ENCODE measurements at regions not wholly inside any gene's neighbourhood (a gene's known extent, or its start where the extent isn't known, plus 50 kb on each side); places are given as distances from the start of the nearest gene placed in this dataset.
"Not testable (repeated sequence)": the region's sequence is repeated elsewhere in the genome, so short reads cannot be mapped to it uniquely, and the experiment has no call there.

GRCh38 chr13:32828711-32829110 lies 187.5 kb upstream of the KL start:
- no peak for DNase-seq (ENCODE audit: low read depth in 2 of 2)

GRCh38 chr13:32829269-32829668 lies 187.0 kb upstream of the KL start:
- DNase-seq (ENCODE audit: low read depth in 2 of 2) = no peak

GRCh38 chr13:32829676-32830335 lies 186.4 kb upstream of the KL start:
- DNase-seq (ENCODE audit: low read depth in 2 of 2) = no peak

- DNase-seq (ENCODE audit: low read depth in 2 of 2) = no peak
Observed at GRCh38 chr13:32830336-32831031, 185.7 kb upstream of the KL start.

GRCh38 chr13:32837307-32837972 lies 178.8 kb upstream of the KL start:
- no peak for DNase-seq (ENCODE audit: low read depth in 2 of 2)

GRCh38 chr13:32837973-32838927 lies 178.0 kb upstream of the KL start:
- no peak for DNase-seq (ENCODE audit: low read depth in 2 of 2)

- no peak for DNase-seq (ENCODE audit: low read depth in 2 of 2)
Observed at GRCh38 chr13:32838945-32839344, 177.3 kb upstream of the KL start.

GRCh38 chr13:32840113-32840512 lies 176.1 kb upstream of the KL start:
- DNase-seq (ENCODE audit: low read depth in 2 of 2) = no peak

- DNase-seq (ENCODE audit: low read depth in 2 of 2) = no peak
Observed at GRCh38 chr13:32840989-32841713, 175.1 kb upstream of the KL start.

GRCh38 chr13:32845952-32846950 lies 170.0 kb upstream of the KL start:
- DNase-seq (ENCODE audit: low read depth in 2 of 2) = peak in 1 of 2 donors; percentile 3

- not testable (repeated sequence) for DNase-seq (ENCODE audit: low read depth in 2 of 2)
Observed at GRCh38 chr13:32847976-32848375, 168.2 kb upstream of the KL start.

GRCh38 chr13:32849369-32849768 lies 166.9 kb upstream of the KL start:
- DNase-seq (ENCODE audit: low read depth in 2 of 2) = no peak

- DNase-seq (ENCODE audit: low read depth in 2 of 2) = no peak
Observed at GRCh38 chr13:32850316-32851052, 165.7 kb upstream of the KL start.

- no peak for DNase-seq (ENCODE audit: low read depth in 2 of 2)
Observed at GRCh38 chr13:32851083-32852069, 164.8 kb upstream of the KL start.

GRCh38 chr13:32852526-32852925 lies 163.7 kb upstream of the KL start:
- DNase-seq (ENCODE audit: low read depth in 2 of 2) = no peak

GRCh38 chr13:32857077-32857476 lies 159.1 kb upstream of the KL start:
- DNase-seq (ENCODE audit: low read depth in 2 of 2) = no peak

- DNase-seq (ENCODE audit: low read depth in 2 of 2) = no peak
Observed at GRCh38 chr13:32857689-32858088, 158.5 kb upstream of the KL start.

- no peak for DNase-seq (ENCODE audit: low read depth in 2 of 2)
Observed at GRCh38 chr13:32859707-32860292, 156.4 kb upstream of the KL start.
